Suppressor macrophage treated with lipopolysaccharide for 1 hour (primary cell): ENCODE measurements at regions not wholly inside any gene's neighbourhood (a gene's known extent, or its start where the extent isn't known, plus 50 kb on each side); places are given as distances from the start of the nearest gene placed in this dataset.
"Not testable (repeated sequence)": the region's sequence is repeated elsewhere in the genome, so short reads cannot be mapped to it uniquely, and the experiment has no call there.

Experiments used
- DNase-seq, 3 donors: peaks; one replicate each; pipeline ENCODE4 v3.0.0-alpha.2; 2020 to 2022

- DNase-seq: no peak
Observed at GRCh38 chr5:57394421-57395210, 88.0 kb downstream of the ACTBL2 start.

GRCh38 chr5:57386958-57387357, 95.7 kb downstream of the ACTBL2 start:
- no peak for DNase-seq

GRCh38 chr5:57383093-57383861, 99.3 kb downstream of the ACTBL2 start:
- DNase-seq: peak; percentile 15 to 48 (median 24)

- DNase-seq: no peak
Observed at GRCh38 chr5:57382655-57383054, 100.0 kb downstream of the ACTBL2 start.

- no peak for DNase-seq
Observed at GRCh38 chr5:57370376-57370775, 112.2 kb downstream of the ACTBL2 start.

GRCh38 chr5:57368010-57368409, 114.6 kb downstream of the ACTBL2 start:
- no peak for DNase-seq

GRCh38 chr5:57366744-57367143, 115.9 kb downstream of the ACTBL2 start:
- DNase-seq: no peak

- DNase-seq: no peak
Observed at GRCh38 chr5:57362951-57363350, 119.7 kb downstream of the ACTBL2 start.

- no peak for DNase-seq
Observed at GRCh38 chr5:57360871-57361270, 121.7 kb downstream of the ACTBL2 start.

- no peak for DNase-seq
Observed at GRCh38 chr5:57358796-57359592, 123.6 kb downstream of the ACTBL2 start.

- not testable (repeated sequence) for DNase-seq
Observed at GRCh38 chr5:57356850-57357249, 125.8 kb downstream of the ACTBL2 start.

- DNase-seq: no peak
Observed at GRCh38 chr5:57349214-57349613, 133.4 kb downstream of the ACTBL2 start.

GRCh38 chr5:57348376-57349140, 134.1 kb downstream of the ACTBL2 start:
- no peak for DNase-seq

GRCh38 chr5:57346328-57346727, 136.3 kb downstream of the ACTBL2 start:
- peak in 1 of 3 donors; percentile 10 for DNase-seq

- DNase-seq: peak in 1 of 3 donors; percentile 15
Observed at GRCh38 chr5:57341380-57341979, 141.1 kb downstream of the ACTBL2 start.

- DNase-seq: peak in 1 of 3 donors; percentile 3
Observed at GRCh38 chr5:57340681-57341080, 141.9 kb downstream of the ACTBL2 start.

GRCh38 chr5:57339521-57339920, 143.1 kb downstream of the ACTBL2 start:
- DNase-seq: no peak

GRCh38 chr5:57338868-57339340, 143.7 kb downstream of the ACTBL2 start:
- peak in 1 of 3 donors; percentile 11 for DNase-seq

- DNase-seq: peak; percentile 40 to 49 (median 46)
Observed at GRCh38 chr5:57338068-57338867, 144.3 kb downstream of the ACTBL2 start.

GRCh38 chr5:57335092-57335660, 147.4 kb downstream of the ACTBL2 start:
- DNase-seq: no peak

GRCh38 chr5:57334475-57334874, 148.1 kb downstream of the ACTBL2 start:
- no peak for DNase-seq
